Bronchial epithelial cell (primary cell): ENCODE measurements at regions not wholly inside any gene's neighbourhood (a gene's known extent, or its start where the extent isn't known, plus 50 kb on each side); places are given as distances from the start of the nearest gene placed in this dataset.
A peak's percentile ranks its signal among the peaks of the same experiment; 100 is the strongest.

Experiments used
- DNase-seq: peaks from one replicate; pipeline ENCODE4 v3.0.0-alpha.2; 2010; ENCODE audit warnings: low read depth
- FAIRE-seq: peaks from 2 replicates; lab custom pipeline; 2011; peaks lifted over from hg19 to GRCh38; lab: Jason Lieb, UNC
- H3K27me3 ChIP-seq: 2 replicates; pipeline ENCODE4 v1.5.1; 2011; ENCODE audit warnings: low read length; ENCODE audit not compliant: control insufficient read depth, insufficient read depth
- H3K36me3 ChIP-seq: 2 replicates; pipeline ENCODE4 v1.5.1; 2011; ENCODE audit warnings: low read length; ENCODE audit not compliant: control insufficient read depth, insufficient read depth
- H3K4me3 ChIP-seq: 2 replicates; pipeline ENCODE4 v1.5.1; 2011; ENCODE audit warnings: mild to moderate bottlenecking, low read depth, low read length, control low read depth
- CTCF ChIP-seq: IDR thresholded peaks from 2 replicates; pipeline ENCODE4 v1.5.1; 2011; ENCODE audit warnings: mild to moderate bottlenecking, moderate library complexity, low read length, control low read depth, inconsistent platforms; ENCODE audit not compliant: insufficient read depth, severe bottlenecking

DNA sequence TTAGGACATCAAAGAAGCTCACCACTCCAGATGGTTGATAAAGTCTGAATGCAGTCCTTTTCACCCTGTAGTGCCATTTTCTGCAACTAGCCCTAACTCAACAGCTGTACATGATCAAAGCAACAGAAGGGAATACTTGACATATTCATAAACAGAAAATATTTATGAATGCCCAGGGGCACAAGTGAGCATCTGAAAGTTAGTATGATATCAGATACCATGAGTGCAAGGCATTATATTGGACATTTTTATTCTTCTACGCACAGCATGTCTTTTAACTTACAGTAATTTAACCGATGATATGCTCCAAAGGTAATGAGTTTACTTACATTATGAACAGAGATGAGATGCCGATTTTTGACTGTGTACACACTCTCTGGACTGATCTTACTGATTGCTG is 142.0 kb downstream of the MCHR2 start:
- no peak for TF ChIP-seq CTCF
- FAIRE-seq (no peak), DNase-seq (no peak)
- peaks cover 2% of the 10 kb centered on the region for H3K27me3 ChIP-seq
- no peaks in the 10 kb centered on the region for H3K36me3 ChIP-seq
- H3K4me3 ChIP-seq, result no peak overlapping the region

DNA sequence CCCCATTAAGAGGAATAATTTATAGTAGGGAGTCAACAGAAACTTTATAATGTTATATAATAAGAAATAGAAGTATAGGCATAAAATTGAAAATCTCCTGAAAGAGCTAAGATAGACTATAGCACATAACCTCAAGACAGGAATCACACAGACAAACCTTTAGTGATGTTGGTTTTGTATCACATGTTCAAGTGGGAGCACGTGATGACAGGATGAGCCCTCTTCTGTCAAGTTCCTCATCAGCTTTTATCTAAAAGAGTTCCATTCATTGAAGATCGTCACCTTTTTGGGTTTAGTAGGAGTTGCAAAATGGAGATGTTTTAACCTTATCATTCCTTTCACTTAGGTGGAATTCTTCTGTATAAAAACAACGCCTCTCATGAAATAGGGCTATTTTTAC is 127.0 kb downstream of the MCHR2 start:
- no peak for TF ChIP-seq CTCF
- FAIRE-seq (no peak), DNase-seq (no peak)
- no peaks in the 10 kb centered on the region for H3K36me3 ChIP-seq
- H3K27me3 ChIP-seq, result peaks cover 5% of the 10 kb centered on the region
- H3K4me3 ChIP-seq, result no peak overlapping the region

DNA sequence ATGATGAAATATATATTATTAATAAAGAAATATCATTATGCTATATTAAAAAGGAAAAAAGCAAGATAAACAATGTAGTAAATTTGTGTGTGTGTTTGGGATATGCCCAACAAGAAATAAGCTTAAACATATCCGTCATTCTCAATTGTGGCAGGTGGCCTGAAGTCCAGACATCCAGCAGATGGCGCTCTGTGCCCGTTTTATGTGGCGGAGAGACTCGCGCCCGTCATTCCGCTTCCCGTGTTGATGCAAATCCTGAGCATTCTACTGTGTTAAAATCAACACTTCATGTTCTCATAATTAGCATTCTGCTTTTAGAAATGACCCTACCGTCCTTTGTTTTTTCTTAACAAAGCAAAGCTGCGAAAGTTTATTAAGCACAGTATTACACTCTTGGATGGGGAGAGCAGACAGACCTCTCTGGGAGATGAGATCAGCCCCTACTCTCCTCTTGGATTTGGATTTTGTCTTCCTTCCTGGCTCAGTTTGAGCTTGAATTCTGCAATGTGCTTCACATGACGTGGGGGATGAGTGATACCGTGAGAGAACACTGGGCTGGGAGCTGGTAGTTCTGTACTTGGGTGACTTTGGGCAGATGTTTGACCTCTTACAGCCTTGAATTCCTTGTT is 125.8 kb downstream of the MCHR2 start:
- FAIRE-seq, result peak; percentile 72
- Histone ChIP-seq H3K36me3 (no peaks in the 10 kb centered on the region), H3K4me3 (no peak overlapping the region), H3K27me3 (peaks cover 5% of the 10 kb centered on the region)
- TF ChIP-seq CTCF, result peak; percentile 79
- peak; percentile 58 for DNase-seq
